MM.1S (cell line): ENCODE measurements at regions not wholly inside any gene's neighbourhood (a gene's known extent, or its start where the extent isn't known, plus 50 kb on each side); places are given as distances from the start of the nearest gene placed in this dataset.

Source experiments
- DNase-seq: peaks from one replicate; pipeline ENCODE4 v3.0.0-alpha.2; 2015
- H2AFZ ChIP-seq: fragments of 300-600 bp; sonication (generic); 2 replicates; pipeline ENCODE4 v1.6.0; 2016; ENCODE audit warnings: antibody characterized with exemption, low read length
- H3F3A ChIP-seq: fragments of 300-600 bp; sonication (generic); 2 replicates; pipeline ENCODE4 v1.6.1; 2016; ENCODE audit warnings: mild to moderate bottlenecking, antibody characterized with exemption, low read length, moderate library complexity, mixed read lengths; ENCODE audit not compliant: insufficient read depth
- H3K27ac ChIP-seq: fragments of 300-600 bp; sonication (generic); 2 replicates; pipeline ENCODE4 v1.5.1; 2016; ENCODE audit warnings: mild to moderate bottlenecking, low read length
- H3K27me3 ChIP-seq: fragments of 300-600 bp; sonication (generic); replicated peaks from 2 replicates; pipeline ENCODE4 v1.6.0; 2016; ENCODE audit warnings: low read length; ENCODE audit not compliant: insufficient read depth
- H3K36me3 ChIP-seq: fragments of 300-600 bp; sonication (generic); replicated peaks from 2 replicates; pipeline ENCODE4 v1.6.1; 2016; ENCODE audit warnings: mild to moderate bottlenecking, low read length, mixed read lengths; ENCODE audit not compliant: insufficient read depth
- H3K4me1 ChIP-seq: fragments of 300-600 bp; sonication (generic); 2 replicates; pipeline ENCODE4 v1.6.1; 2016; ENCODE audit warnings: low read length, mixed read lengths
- H3K4me2 ChIP-seq: fragments of 300-600 bp; sonication (generic); 2 replicates; pipeline ENCODE4 v1.6.0; 2016; ENCODE audit warnings: low read depth, low read length
- H3K4me3 ChIP-seq: fragments of 300-600 bp; sonication (generic); 2 replicates; pipeline ENCODE4 v1.5.1; 2016; ENCODE audit warnings: low read length, mixed read lengths
- H3K79me2 ChIP-seq: fragments of 300-600 bp; sonication (generic); 2 replicates; pipeline ENCODE4 v1.6.1; 2016; ENCODE audit warnings: mixed run types, low read length, mixed read lengths
- H3K9ac ChIP-seq: fragments of 300-600 bp; sonication (generic); 2 replicates; pipeline ENCODE4 v1.6.1; 2016; ENCODE audit warnings: low read length, mixed read lengths
- H3K9me2 ChIP-seq: fragments of 300-600 bp; sonication (generic); replicated peaks from 2 replicates; pipeline ENCODE4 v1.6.1; 2016; ENCODE audit warnings: mild to moderate bottlenecking, low read length, mixed read lengths; ENCODE audit not compliant: insufficient read depth
- H3K9me3 ChIP-seq: fragments of 300-600 bp; sonication (generic); replicated peaks from 2 replicates; pipeline ENCODE4 v1.6.1; 2016; ENCODE audit warnings: mild to moderate bottlenecking, low read length, mixed read lengths; ENCODE audit not compliant: insufficient read depth
- H4K20me1 ChIP-seq: fragments of 300-600 bp; sonication (generic); 2 replicates; pipeline ENCODE4 v1.6.1; 2016; ENCODE audit warnings: mild to moderate bottlenecking, low read length, moderate library complexity, mixed read lengths; ENCODE audit not compliant: insufficient read depth
- CTCF ChIP-seq: fragments of 300-600 bp; sonication (generic); IDR thresholded peaks from 2 replicates; pipeline ENCODE4 v1.5.1; 2016; ENCODE audit warnings: antibody characterized with exemption, low read length, mixed read lengths
- EZH2 ChIP-seq: fragments of 300-600 bp; sonication (generic); optimal IDR thresholded peaks from 2 replicates; pipeline ENCODE3; 2017; ENCODE audit warnings: low read depth, mild to moderate bottlenecking, antibody characterized with exemption, low read length, mixed read lengths
- EZH2phosphoT487 ChIP-seq: fragments of 300-600 bp; sonication (generic); IDR thresholded peaks from 2 replicates; pipeline ENCODE4 v1.6.1; 2018; ENCODE audit warnings: antibody characterized with exemption, low read length

DNA sequence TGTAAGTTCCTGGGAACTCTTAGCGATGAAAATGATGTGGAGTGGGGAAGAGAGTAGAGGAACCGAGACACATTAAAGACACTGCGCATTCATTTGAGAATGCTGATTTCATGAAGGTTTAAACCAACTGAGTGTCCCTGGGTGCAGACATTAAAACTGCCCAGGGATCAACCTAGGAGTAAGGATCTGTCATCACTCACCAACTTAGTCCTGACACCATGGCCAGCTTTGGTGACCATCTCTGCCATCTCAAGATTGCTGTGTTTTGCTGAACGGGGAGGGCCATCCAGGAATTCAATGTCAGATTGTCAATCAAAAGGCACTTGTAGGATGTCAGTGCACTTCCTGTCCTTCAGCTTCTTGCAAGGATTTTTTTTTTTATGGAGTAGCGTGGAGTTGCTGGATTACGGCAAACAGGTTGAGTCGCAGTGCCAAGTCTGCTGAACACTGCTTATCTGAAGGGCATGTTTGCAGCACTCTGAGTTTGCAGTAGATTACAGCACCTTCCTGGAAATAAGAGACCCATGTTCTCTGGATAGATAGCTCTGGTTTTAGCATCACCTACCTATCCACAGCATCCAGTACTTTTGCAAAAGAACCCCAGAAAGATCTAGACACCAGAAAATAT lies 258.1 kb upstream of the IRX3 start:
- Histone ChIP-seq H3K27ac (no peak overlapping the region), H2AFZ (no peak overlapping the region), H3K36me3 (no peaks in the 10 kb centered on the region), H3F3A (no peaks in the 10 kb centered on the region), H3K27me3 (no peaks in the 10 kb centered on the region), H3K79me2 (no peaks in the 10 kb centered on the region), H3K4me3 (no peak overlapping the region), H3K9me2 (no peaks in the 10 kb centered on the region), H3K4me1 (no peaks in the 10 kb centered on the region), H3K9ac (no peak overlapping the region), H3K9me3 (no peaks in the 10 kb centered on the region), H3K4me2 (no peak overlapping the region), H4K20me1 (no peaks in the 10 kb centered on the region)
- TF ChIP-seq CTCF, result no peak
- TF ChIP-seq EZH2phosphoT487, result no peak
- TF ChIP-seq EZH2, result no peak
- DNase-seq, result no peak

- no peaks in the 10 kb centered on the region for H3K9me3 ChIP-seq
- no peaks in the 10 kb centered on the region for H3K79me2 ChIP-seq
- no peak overlapping the region for H3K9ac ChIP-seq
- H3K4me1 ChIP-seq, result no peaks in the 10 kb centered on the region
- H3K4me2 ChIP-seq, result no peak overlapping the region
- H4K20me1 ChIP-seq, result no peaks in the 10 kb centered on the region
- H3K4me3 ChIP-seq, result no peak overlapping the region
- no peaks in the 10 kb centered on the region for H3F3A ChIP-seq
- no peak for DNase-seq
- TF ChIP-seq CTCF (no peak), EZH2 (no peak), EZH2phosphoT487 (no peak)
- no peak overlapping the region for H3K27ac ChIP-seq
- H3K36me3 ChIP-seq, result no peaks in the 10 kb centered on the region
- no peaks in the 10 kb centered on the region for H3K9me2 ChIP-seq
- no peak overlapping the region for H2AFZ ChIP-seq
- H3K27me3 ChIP-seq, result no peaks in the 10 kb centered on the region
Measured at GRCh38 chr16:54542805-54543505, 256.4 kb upstream of the IRX3 start.

DNA sequence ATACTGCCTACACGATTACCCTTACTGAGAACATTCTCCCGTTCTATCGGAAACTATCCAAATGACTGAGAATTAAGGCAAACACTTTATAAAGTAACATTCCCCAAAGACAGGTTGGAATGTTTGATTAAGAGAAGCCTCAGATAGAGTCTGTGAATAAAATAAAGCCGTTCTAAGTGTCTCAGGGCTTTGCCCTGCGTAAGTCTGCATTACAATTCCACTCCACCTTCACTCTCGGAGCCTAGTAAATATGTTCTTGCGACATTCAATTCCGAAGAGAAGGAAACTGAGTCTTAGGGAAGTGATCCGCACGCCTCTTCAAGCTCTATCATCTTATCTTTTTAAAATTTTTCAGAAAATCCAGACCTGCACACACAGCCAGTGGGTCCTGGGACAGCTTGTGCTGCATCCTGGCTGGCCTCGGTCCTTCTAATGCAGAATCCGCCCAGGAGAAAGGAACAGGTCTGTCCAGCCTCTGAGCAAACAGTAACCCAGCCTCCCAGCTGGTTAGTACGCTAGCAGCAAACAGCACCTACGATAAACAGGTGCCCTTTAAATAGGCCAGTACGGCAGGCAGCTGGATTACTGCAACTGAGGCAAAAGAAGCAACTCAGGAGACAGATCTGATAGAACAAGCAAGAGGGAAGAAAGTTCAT lies 254.1 kb upstream of the IRX3 start:
- Histone ChIP-seq H2AFZ (no peak overlapping the region), H3K79me2 (no peaks in the 10 kb centered on the region), H3K27ac (no peak overlapping the region), H3K36me3 (no peaks in the 10 kb centered on the region), H3K4me1 (no peaks in the 10 kb centered on the region), H3K9ac (no peak overlapping the region), H4K20me1 (no peaks in the 10 kb centered on the region), H3K27me3 (no peaks in the 10 kb centered on the region), H3K9me3 (no peaks in the 10 kb centered on the region), H3K4me2 (no peak overlapping the region), H3K9me2 (no peaks in the 10 kb centered on the region), H3K4me3 (no peak overlapping the region), H3F3A (no peaks in the 10 kb centered on the region)
- DNase-seq, result no peak
- TF ChIP-seq EZH2 (no peak), EZH2phosphoT487 (no peak)

DNA sequence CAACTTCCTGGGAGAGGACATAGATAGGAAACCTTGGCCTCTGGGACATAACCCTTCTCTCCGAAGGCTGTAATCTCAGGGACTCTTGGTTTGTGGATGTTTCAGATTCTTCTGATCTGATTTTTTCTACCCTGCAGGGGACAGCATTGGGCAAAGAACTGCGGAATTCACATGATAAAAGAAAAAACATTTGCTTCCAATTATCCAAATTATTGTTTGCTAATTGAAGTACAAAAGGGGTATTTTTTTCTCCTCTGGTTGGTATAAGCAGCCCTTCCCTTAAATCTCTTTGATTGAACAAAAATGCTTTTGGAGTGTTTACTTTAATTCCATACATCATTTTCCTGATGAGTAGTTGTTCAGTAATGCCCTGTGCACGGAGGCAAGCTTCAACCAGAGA lies 251.7 kb upstream of the IRX3 start:
- H3K79me2 ChIP-seq, result no peaks in the 10 kb centered on the region

More for the DNA sequence above, 251.7 kb upstream of the IRX3 start:
- Histone ChIP-seq H4K20me1 (no peaks in the 10 kb centered on the region), H3K4me1 (no peaks in the 10 kb centered on the region), H3K27me3 (no peaks in the 10 kb centered on the region), H3K9me3 (no peaks in the 10 kb centered on the region), H3F3A (no peaks in the 10 kb centered on the region), H3K27ac (no peak overlapping the region), H3K9me2 (no peaks in the 10 kb centered on the region), H3K4me3 (no peak overlapping the region), H3K9ac (no peak overlapping the region), H2AFZ (no peak overlapping the region), H3K4me2 (no peak overlapping the region), H3K36me3 (no peaks in the 10 kb centered on the region)
- no peak for TF ChIP-seq EZH2
- no peak for DNase-seq
